Adipocyte (in vitro differentiated cells): ENCODE measurements at regions not wholly inside any gene's neighbourhood (a gene's known extent, or its start where the extent isn't known, plus 50 kb on each side); places are given as distances from the start of the nearest gene placed in this dataset.
A peak's percentile ranks its signal among the peaks of the same experiment; 100 is the strongest.

Experiments used
- DNase-seq: peaks from one replicate; pipeline ENCODE4 v3.0.0-alpha.2; 2015; ENCODE audit warnings: low read depth
- H3K27me3 ChIP-seq: replicated peaks from 2 replicates; pipeline ENCODE4 v1.7.0; 2013; ENCODE audit warnings: mild to moderate bottlenecking, low read length, moderate library complexity; ENCODE audit not compliant: control insufficient read depth, insufficient read depth
- H3K36me3 ChIP-seq: 2 replicates; pipeline ENCODE4 v1.7.0; 2013; ENCODE audit warnings: low read length, mild to moderate bottlenecking, moderate library complexity; ENCODE audit not compliant: control insufficient read depth, insufficient read depth, severe bottlenecking
- H3K4me1 ChIP-seq: 2 replicates; pipeline ENCODE4 v1.7.0; 2013; ENCODE audit warnings: mild to moderate bottlenecking, low read length, moderate library complexity; ENCODE audit not compliant: control insufficient read depth, insufficient read depth
- H3K4me3 ChIP-seq: 2 replicates; pipeline ENCODE4 v1.7.0; 2013; ENCODE audit warnings: mild to moderate bottlenecking, low read length, moderate library complexity
- H3K9ac ChIP-seq: 2 replicates; pipeline ENCODE4 v1.7.0; 2013; ENCODE audit warnings: mild to moderate bottlenecking, low read length, moderate library complexity
- H3K9me3 ChIP-seq: 2 replicates; pipeline ENCODE4 v1.7.0; 2013; ENCODE audit warnings: mild to moderate bottlenecking, low read length, moderate library complexity; ENCODE audit not compliant: control insufficient read depth

DNA sequence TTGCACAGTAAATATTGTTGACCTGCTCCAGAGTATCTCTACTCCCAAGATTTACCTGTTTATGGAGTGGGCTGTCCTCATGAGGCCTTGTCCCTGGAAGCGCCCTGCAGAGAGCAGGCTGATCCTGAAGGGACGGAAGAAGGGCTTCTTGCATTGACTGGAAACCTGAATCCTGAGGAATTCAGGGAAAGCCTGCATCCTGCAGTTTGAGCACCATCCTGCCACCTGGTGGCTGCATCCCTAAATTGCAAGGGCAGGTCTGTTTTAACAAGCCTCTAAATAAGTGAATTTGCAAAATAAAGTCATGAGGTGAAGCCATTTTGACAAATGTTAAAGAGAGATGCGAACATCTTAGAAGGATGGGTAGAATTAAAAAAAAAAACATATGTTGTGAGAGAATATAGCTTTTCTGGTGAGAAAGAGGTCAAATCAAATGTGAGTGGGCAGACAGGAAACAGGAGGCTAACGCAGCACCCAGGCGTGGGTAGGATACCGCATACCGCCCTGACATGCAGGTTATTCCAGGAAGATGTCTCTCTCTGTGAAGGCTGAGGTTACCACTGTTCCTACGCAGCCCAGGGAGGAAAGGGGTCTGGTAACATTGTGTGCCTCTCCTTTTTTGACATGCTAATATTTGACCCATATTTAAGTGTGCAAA, 754.9 kb downstream of the RNF144A start:
- H3K36me3 ChIP-seq: no peaks in the 10 kb centered on the region
- DNase-seq: no peak

DNA sequence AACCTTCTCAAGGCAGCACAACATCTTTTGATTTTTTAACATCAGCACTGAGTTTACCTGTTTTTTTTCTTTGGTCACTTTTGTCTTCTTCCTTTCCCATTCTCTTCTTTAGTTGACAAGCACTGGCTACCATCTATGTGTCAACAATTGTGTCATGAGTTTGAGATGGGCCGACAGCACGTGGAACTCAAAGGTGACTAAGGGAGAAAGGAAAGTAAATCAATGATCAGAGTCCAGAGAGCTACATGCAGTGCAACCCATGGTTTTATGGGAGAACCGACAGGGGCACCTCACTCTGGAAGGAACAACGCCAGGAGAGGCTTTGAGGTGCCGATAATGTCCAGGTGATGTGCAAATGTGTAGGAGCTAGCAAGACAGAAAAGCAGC, 755.5 kb downstream of the RNF144A start:
- H3K9ac ChIP-seq: no peak overlapping the region
- no peaks in the 10 kb centered on the region for H3K36me3 ChIP-seq
- no peak overlapping the region for H3K4me3 ChIP-seq
- no peaks in the 10 kb centered on the region for H3K9me3 ChIP-seq
- DNase-seq: no peak
- no peaks in the 10 kb centered on the region for H3K27me3 ChIP-seq
- H3K4me1 ChIP-seq: peaks cover 18% of the 10 kb centered on the region

More for the DNA sequence above, 754.9 kb downstream of the RNF144A start:
- H3K9me3 ChIP-seq: no peaks in the 10 kb centered on the region
- no peak overlapping the region for H3K9ac ChIP-seq
- peaks cover 18% of the 10 kb centered on the region for H3K4me1 ChIP-seq
- no peaks in the 10 kb centered on the region for H3K27me3 ChIP-seq
- no peak overlapping the region for H3K4me3 ChIP-seq

DNA sequence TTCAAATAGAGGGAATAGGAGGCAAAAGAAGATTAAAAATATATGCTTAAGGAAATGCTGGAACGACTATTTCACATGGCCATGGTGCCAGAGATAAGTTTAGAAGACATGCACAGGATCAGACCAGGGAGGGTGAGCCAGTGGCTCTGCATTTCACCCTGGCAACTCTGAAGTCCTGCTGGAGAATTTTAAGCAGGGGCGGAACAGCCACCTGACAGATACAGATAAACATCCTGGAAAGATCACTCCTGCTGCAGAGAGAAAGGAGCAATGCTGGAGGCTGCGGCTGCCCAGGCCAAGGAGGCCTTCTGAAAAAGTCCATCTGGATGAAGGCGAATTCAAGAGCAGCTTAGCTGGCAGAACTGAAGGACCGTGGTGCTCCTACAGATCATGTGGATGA, 755.9 kb downstream of the RNF144A start:
- no peak overlapping the region for H3K4me3 ChIP-seq
- H3K36me3 ChIP-seq: no peaks in the 10 kb centered on the region
- DNase-seq: no peak
- peaks cover 18% of the 10 kb centered on the region for H3K4me1 ChIP-seq
- no peaks in the 10 kb centered on the region for H3K9me3 ChIP-seq
- H3K9ac ChIP-seq: no peak overlapping the region
- H3K27me3 ChIP-seq: no peaks in the 10 kb centered on the region

DNA sequence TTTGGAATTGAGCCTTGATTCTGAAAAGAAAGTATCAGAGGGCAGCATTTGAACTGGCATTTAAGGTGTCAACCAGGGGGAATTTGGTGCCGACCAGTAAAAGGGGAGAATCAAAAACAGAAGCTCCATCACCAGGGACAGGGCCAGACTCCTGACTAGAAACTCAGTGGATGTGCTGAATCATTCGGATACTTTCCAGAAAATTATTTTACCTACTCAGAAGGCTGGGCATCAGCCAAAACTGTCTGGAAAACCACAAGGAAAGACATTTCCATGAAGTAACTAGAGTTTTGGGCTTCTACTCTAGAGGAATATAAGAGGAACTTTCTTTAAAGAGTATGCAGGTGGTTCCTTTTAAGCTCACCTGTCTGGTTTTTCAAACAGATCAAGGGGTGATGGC, 756.6 kb downstream of the RNF144A start:
- Histone ChIP-seq H3K4me1 (peaks cover 18% of the 10 kb centered on the region), H3K9me3 (no peaks in the 10 kb centered on the region), H3K27me3 (no peaks in the 10 kb centered on the region), H3K4me3 (no peak overlapping the region), H3K9ac (no peak overlapping the region), H3K36me3 (no peaks in the 10 kb centered on the region)
- no peak for DNase-seq

DNA sequence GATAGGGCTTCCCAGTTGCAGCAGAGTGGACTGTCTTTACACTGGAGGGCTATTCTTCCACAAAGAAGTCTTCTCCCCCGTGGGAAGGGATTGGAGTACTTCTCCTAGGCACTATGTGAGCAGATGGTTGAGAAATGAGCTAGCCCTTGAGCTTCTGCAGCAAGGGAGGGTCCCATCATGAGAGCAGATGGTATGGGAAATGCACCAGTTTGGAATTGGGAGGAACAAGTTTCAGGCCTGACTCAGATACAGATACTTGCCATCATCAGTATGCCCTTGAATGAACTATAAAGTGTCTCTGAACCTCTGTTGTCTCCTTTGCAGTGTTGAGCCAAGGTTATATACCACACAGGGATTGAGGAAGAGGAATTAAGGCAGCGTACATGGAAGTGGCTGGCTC, 757.4 kb downstream of the RNF144A start:
- Histone ChIP-seq H3K27me3 (no peaks in the 10 kb centered on the region), H3K36me3 (no peaks in the 10 kb centered on the region), H3K9ac (no peak overlapping the region), H3K9me3 (no peaks in the 10 kb centered on the region), H3K4me1 (peaks cover 18% of the 10 kb centered on the region), H3K4me3 (no peak overlapping the region)
- no peak for DNase-seq

DNA sequence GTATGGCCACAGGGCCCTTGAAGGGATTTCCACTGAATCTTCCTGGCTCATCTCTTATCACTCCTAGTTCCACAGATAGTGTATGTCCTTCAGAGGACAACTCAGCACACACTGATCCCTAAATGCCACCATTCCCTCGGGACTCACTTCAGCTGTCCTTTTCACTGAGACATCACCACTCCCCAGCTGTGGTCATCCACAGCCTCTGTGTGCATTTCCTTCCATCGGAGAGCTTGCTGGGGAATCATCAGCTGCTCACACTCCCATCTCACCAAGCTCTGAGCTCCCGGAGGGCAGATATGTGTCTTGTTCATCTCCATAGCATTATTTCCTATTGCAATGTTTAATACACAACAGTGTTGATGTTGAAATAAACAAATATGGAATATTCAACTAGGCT, 759.5 kb downstream of the RNF144A start:
- peak; percentile 43 for DNase-seq
- H3K27me3 ChIP-seq: no peaks in the 10 kb centered on the region
- H3K4me1 ChIP-seq: peaks cover 5% of the 10 kb centered on the region
- H3K4me3 ChIP-seq: no peak overlapping the region
- no peaks in the 10 kb centered on the region for H3K36me3 ChIP-seq
- H3K9ac ChIP-seq: no peak overlapping the region
- H3K9me3 ChIP-seq: no peaks in the 10 kb centered on the region

DNA sequence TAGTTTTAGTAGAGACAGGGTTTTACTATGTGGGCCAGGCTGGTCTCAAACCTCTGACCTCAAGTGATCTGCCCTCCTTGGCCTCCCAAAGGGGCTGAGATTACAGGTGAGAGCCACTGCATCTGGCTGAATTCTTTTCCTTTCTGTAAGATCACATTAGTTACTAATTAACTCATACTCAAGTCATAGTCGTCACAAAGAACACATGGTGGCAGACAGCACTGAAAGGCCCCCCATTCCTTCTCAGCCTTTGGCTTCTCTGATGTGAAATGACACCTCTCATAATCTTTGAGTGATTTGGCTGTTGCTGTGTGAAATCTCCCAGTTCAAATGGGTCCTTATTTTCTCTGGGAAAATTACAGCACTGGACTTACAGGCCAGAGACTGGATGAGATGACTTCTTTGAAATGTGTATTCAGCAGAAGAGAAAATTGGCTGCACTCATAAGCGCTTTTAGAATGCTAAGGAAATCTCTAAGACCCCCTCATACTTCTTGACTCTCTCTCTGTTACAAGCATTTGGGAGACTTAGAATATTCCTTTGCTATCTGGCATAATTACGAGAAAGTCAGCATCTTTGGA, 764.8 kb downstream of the RNF144A start:
- Histone ChIP-seq H3K36me3 (no peaks in the 10 kb centered on the region), H3K4me3 (no peak overlapping the region), H3K9ac (no peak overlapping the region), H3K9me3 (no peaks in the 10 kb centered on the region), H3K27me3 (no peaks in the 10 kb centered on the region), H3K4me1 (peaks cover 16% of the 10 kb centered on the region)
- no peak for DNase-seq

DNA sequence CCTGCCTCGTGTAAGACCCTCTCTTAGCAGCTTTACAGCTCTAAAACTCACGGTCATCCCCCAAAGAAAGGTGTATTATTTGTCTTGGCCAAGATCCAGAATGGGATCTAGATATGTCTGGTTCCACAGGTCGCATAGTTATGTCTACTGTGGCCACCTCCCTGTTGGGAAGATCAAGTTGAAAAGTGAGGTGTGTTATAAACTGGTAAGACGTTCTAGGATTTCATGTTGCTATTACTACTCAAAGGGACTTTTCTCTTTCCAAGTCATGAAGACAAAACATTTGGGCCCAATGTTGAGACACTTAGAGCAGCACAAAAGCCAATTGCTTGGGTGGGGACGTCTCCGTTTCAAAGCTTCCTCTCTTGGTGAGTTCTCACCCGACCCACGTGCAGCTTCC, 766.0 kb downstream of the RNF144A start:
- no peak overlapping the region for H3K9ac ChIP-seq
- no peaks in the 10 kb centered on the region for H3K36me3 ChIP-seq
- no peak for DNase-seq
- H3K27me3 ChIP-seq: no peaks in the 10 kb centered on the region
- H3K4me1 ChIP-seq: peaks cover 16% of the 10 kb centered on the region
- no peaks in the 10 kb centered on the region for H3K9me3 ChIP-seq
- H3K4me3 ChIP-seq: no peak overlapping the region

DNA sequence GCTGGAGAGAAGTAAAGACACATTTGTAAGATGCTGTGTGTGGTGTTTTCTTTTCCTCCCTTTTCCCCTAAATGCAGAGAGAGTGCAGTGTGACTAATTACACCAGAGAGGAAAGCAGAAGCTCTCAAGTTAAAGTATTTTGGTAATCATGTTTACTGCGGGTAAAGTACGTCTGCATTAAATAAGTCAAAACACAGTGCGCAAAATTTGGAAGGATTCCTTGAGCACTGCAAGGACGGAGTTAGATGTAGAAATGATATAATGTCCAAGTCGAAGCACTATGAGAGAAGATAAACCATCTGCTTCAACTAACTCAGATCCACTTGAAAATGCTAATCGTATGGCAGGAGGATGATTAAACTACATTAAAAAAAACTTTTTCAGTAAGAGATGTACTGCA, 766.5 kb downstream of the RNF144A start:
- no peaks in the 10 kb centered on the region for H3K36me3 ChIP-seq
- no peak for DNase-seq
- no peaks in the 10 kb centered on the region for H3K27me3 ChIP-seq
- no peaks in the 10 kb centered on the region for H3K9me3 ChIP-seq
- H3K4me1 ChIP-seq: peaks cover 16% of the 10 kb centered on the region
- no peak overlapping the region for H3K9ac ChIP-seq
- no peak overlapping the region for H3K4me3 ChIP-seq

DNA sequence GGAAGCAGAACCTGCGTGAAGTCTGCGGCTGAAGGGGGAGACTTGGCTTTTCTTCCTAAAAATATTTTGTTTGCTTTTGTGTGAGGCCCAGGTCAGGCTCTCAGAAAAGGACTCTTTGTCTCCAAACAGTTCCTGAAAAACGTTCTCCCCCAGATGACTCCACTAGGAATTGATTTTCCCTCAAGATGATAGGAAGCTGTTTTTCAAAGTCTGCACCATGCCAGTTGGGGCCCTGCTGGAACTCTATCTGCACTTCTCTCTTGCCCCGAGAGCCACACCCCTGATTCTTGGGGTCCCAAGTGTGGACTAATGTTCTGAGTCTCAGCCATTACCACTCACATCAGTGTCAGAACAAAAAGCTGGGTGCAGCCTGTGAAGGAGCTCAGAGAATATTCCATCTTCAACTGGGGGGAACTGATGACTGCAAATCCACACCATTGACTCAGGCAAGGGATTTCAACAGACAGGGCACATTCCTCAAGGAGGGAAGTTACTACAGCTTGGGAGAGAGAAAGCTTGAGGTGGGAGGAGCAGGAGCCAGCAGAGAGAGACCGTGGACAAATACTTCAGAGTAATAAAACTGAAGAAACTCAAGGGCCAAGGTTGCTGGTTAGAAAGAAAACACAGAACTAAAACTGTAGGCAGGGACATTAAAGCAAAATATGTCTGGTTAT, 768.3 kb downstream of the RNF144A start:
- peaks cover 16% of the 10 kb centered on the region for H3K4me1 ChIP-seq
- no peaks in the 10 kb centered on the region for H3K27me3 ChIP-seq
- no peak overlapping the region for H3K4me3 ChIP-seq
- DNase-seq: peak; percentile 73
- H3K36me3 ChIP-seq: no peaks in the 10 kb centered on the region
- H3K9me3 ChIP-seq: no peaks in the 10 kb centered on the region
- H3K9ac ChIP-seq: peak overlapping the region; percentile 27

DNA sequence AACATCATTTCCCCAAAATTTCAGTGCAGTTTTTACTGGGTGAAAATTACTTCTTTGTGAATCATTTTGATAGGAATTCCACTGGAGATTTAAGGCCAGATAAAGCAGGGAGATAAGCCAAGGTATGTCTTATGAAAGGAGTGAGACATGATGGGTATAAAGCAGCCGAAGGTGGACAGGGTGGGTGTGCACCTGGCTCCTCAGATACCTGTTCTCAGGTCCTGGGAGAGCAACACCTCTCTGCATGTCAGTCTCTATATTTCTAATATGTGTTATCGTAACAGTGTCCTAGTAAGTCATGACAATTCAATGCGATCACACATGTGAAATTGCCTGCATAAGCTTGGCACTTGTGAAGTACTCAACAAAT, 768.8 kb downstream of the RNF144A start:
- Histone ChIP-seq H3K4me1 (peaks cover 16% of the 10 kb centered on the region), H3K27me3 (no peaks in the 10 kb centered on the region), H3K9ac (peak overlapping the region; percentile 27), H3K4me3 (peak overlapping the region; percentile 4), H3K9me3 (no peaks in the 10 kb centered on the region), H3K36me3 (no peaks in the 10 kb centered on the region)
- no peak for DNase-seq
